PC-3 (cell line): ENCODE measurements at regions not wholly inside any gene's neighbourhood (a gene's known extent, or its start where the extent isn't known, plus 50 kb on each side); places are given as distances from the start of the nearest gene placed in this dataset.

Experiments
- ATAC-seq: fragments of 200-7000 bp; cut with Tn5 transposase; 2 replicates; pipeline ENCODE4 v1.9.1; 2020; ENCODE audit warnings: mild to moderate bottlenecking, moderate library complexity
- BruUV-seq: library from RNA; stranded (reverse); fragments of 400-500 nt; replicated peaks from 2 replicates; lab custom pipeline; 2021; lab: Mats Ljungman, UMichigan
- CTCF ChIA-PET: fragments of 300-600 bp; sonication (Branson Sonifier 250); formaldehyde crosslinking; loops from one replicate; lab custom pipeline; 2022; ENCODE audit warnings: antibody characterized with exemption; lab: Charles Lee
- POLR2A ChIA-PET: fragments of 300-600 bp; sonication (Branson Sonifier 250); formaldehyde crosslinking; loops from one replicate; lab custom pipeline; 2022; ENCODE audit warnings: antibody characterized with exemption; ENCODE audit not compliant: unreplicated experiment; lab: Charles Lee
- DNase-seq: peaks from one replicate; pipeline ENCODE4 v3.0.0-alpha.2; 2015
- H2AFZ ChIP-seq: fragments of 300-600 bp; sonication (generic); 2 replicates; pipeline ENCODE4 v1.6.0; 2016; ENCODE audit warnings: antibody characterized with exemption, low read length
- H3F3A ChIP-seq: fragments of 300-600 bp; sonication (generic); one replicate; pipeline ENCODE4 v1.6.0; 2017; ENCODE audit warnings: antibody characterized with exemption, low read length, control low read depth, mild to moderate bottlenecking; ENCODE audit not compliant: unreplicated experiment
- H3K27ac ChIP-seq: fragments of 300-600 bp; sonication (generic); 2 replicates; pipeline ENCODE4 v1.5.1; 2016; ENCODE audit warnings: mild to moderate bottlenecking, low read length
- H3K27me3 ChIP-seq: fragments of 300-600 bp; sonication (generic); 2 replicates; pipeline ENCODE4 v1.6.1; 2016; ENCODE audit warnings: low read length, mixed read lengths
- H3K36me3 ChIP-seq: fragments of 300-600 bp; sonication (generic); 2 replicates; pipeline ENCODE4 v1.6.1; 2016; ENCODE audit warnings: low read depth, mixed run types, low read length, mixed read lengths
- H3K4me1 ChIP-seq: fragments of 300-600 bp; sonication (generic); 2 replicates; pipeline ENCODE4 v1.5.1; 2016; ENCODE audit warnings: low read length; ENCODE audit not compliant: insufficient read depth
- H3K4me2 ChIP-seq: fragments of 300-600 bp; sonication (generic); 2 replicates; pipeline ENCODE4 v1.6.0; 2016; ENCODE audit warnings: low read length
- H3K4me3 ChIP-seq: fragments of 300-600 bp; sonication (generic); 2 replicates; pipeline ENCODE4 v1.5.1; 2016; ENCODE audit warnings: mild to moderate bottlenecking, low read length, mixed read lengths
- H3K79me2 ChIP-seq: fragments of 300-600 bp; sonication (generic); 2 replicates; pipeline ENCODE4 v1.6.1; 2017; ENCODE audit warnings: low read length, mixed read lengths
- H3K9ac ChIP-seq: fragments of 300-600 bp; sonication (generic); 2 replicates; pipeline ENCODE4 v1.6.0; 2016; ENCODE audit warnings: mild to moderate bottlenecking, low read length
- H3K9me2 ChIP-seq: fragments of 300-600 bp; sonication (generic); replicated peaks from 2 replicates; pipeline ENCODE4 v1.6.1; 2016; ENCODE audit warnings: mixed run types, low read length, mixed read lengths
- H3K9me3 ChIP-seq: fragments of 300-600 bp; sonication (generic); 2 replicates; pipeline ENCODE4 v1.6.1; 2016; ENCODE audit warnings: low read length, mixed read lengths
- H4K20me1 ChIP-seq: fragments of 300-600 bp; sonication (generic); 2 replicates; pipeline ENCODE4 v1.6.1; 2016; ENCODE audit warnings: low read length, mixed read lengths
- CTCF ChIP-seq: fragments of 300-600 bp; sonication (generic); conservative IDR thresholded peaks from 2 replicates; pipeline ENCODE4 v1.5.1; 2017; ENCODE audit warnings: antibody characterized with exemption, low read depth, mild to moderate bottlenecking, low read length
- EZH2 ChIP-seq: fragments of 300-600 bp; sonication (generic); IDR thresholded peaks from one replicate; pipeline ENCODE4 v1.6.1; 2017; ENCODE audit warnings: antibody characterized with exemption, mild to moderate bottlenecking, low read length; ENCODE audit not compliant: unreplicated experiment
- EZH2phosphoT487 ChIP-seq: fragments of 300-600 bp; sonication (generic); IDR thresholded peaks from 2 replicates; pipeline ENCODE4 v1.6.1; 2018; ENCODE audit warnings: mild to moderate bottlenecking, antibody characterized with exemption, low read length, borderline replicate concordance
- intact Hi-C: fragments of 100-400 bp; cut with micrococcal nuclease; formaldehyde crosslinking; loops from 2 replicates; pipeline ENCODE4 v1.9.0; 2023
- microRNA-seq: library from miRNA; unstranded; fragments of <30 nt; microRNA quantifications from one replicate; pipeline ENCODE4 v1.1.0, GENCODE V29; 2020; ENCODE audit not compliant: unreplicated experiment

GRCh38 chr3:44186712-44187111 is 55.0 kb upstream of the TOPAZ1 start:
- H3F3A ChIP-seq: no peaks in the 10 kb centered on the region
- TF ChIP-seq CTCF (no peak), EZH2 (no peak), EZH2phosphoT487 (no peak)
- no peak overlapping the region for H3K9ac ChIP-seq
- BruUV-seq: no TSS peak
- intact Hi-C loops: no loop called here
- H3K4me1 ChIP-seq: no peaks in the 10 kb centered on the region
- H3K9me2 ChIP-seq: no peaks in the 10 kb centered on the region
- POLR2A ChIA-PET: no interaction called here
- H3K36me3 ChIP-seq: no peaks in the 10 kb centered on the region
- H3K4me2 ChIP-seq: no peak overlapping the region
- H3K27ac ChIP-seq: no peak overlapping the region
- DNase-seq (no peak), ATAC-seq (no peak)
- CTCF ChIA-PET: no interaction called here
- no peak overlapping the region for H2AFZ ChIP-seq
- H3K79me2 ChIP-seq: no peaks in the 10 kb centered on the region
- no peak overlapping the region for H3K4me3 ChIP-seq
- H4K20me1 ChIP-seq: no peaks in the 10 kb centered on the region
- no peaks in the 10 kb centered on the region for H3K9me3 ChIP-seq
- H3K27me3 ChIP-seq: no peaks in the 10 kb centered on the region

Small RNAs in the stretch of these regions (microRNA-seq; reads per million reads assigned to microRNA genes)
- gene MIR138-1: 1.5 reads per million
